K562 (cell line): ENCODE measurements at regions not wholly inside any gene's neighbourhood (a gene's known extent, or its start where the extent isn't known, plus 50 kb on each side); places are given as distances from the start of the nearest gene placed in this dataset.

Experiments
- ATAC-seq: fragments of 200-7000 bp; cut with Tn5 transposase; 3 replicates; pipeline ENCODE4 v1.9.1; 2020; ENCODE audit warnings: moderate library complexity
- BruUV-seq: library from RNA; stranded (reverse); fragments of 400-500 nt; replicated peaks from 2 replicates; lab custom pipeline; 2021; lab: Mats Ljungman, UMichigan
- CTCF ChIA-PET: fragments of 300-600 bp; formaldehyde crosslinking; extraction: SDS; loops from one replicate; lab custom pipeline; 2021; ENCODE audit warnings: low intra/inter-chr PET ratio; lab: Yijun Ruan, JAX
- POLR2A ChIA-PET: fragments of 300-600, 350-650 bp; sonication (Branson Sonifier 250); formaldehyde crosslinking; extraction: SDS; loops from one replicate; lab custom pipeline; 2021; ENCODE audit warnings: antibody characterized with exemption, inconsistent platforms; lab: Yijun Ruan, JAX
- DNase-seq, 4 experiments: peaks; one replicate each; pipeline versions ENCODE4 v3.0.0 to v3.0.0-alpha.2; 2011 to 2018; ENCODE audit warnings: low spot score in 3 of 4, mixed read lengths in 3 of 4; ENCODE audit errors: extremely low read depth in 1 of 4
- FAIRE-seq: peaks from 2 replicates; lab custom pipeline; 2011; peaks lifted over from hg19 to GRCh38; lab: Jason Lieb, UNC
- H2AFZ ChIP-seq: 2 replicates; pipeline ENCODE4 v1.6.0; 2011; ENCODE audit warnings: low read depth, low read length, control low read depth, inconsistent platforms
- H3K27ac ChIP-seq: fragments of 200-600 bp; 3 replicates; pipeline ENCODE4 v1.8.0; 2011; ENCODE audit warnings: low read depth, mild to moderate bottlenecking, control low read depth, inconsistent platforms, low read length, moderate library complexity, mixed read lengths; ENCODE audit errors: extremely low read depth
- H3K27me3 ChIP-seq, 2 experiments: fragments of 300-600 bp in 1 of 2; 2 replicates in 1 of 2; 3 replicates in 1 of 2; pipeline versions ENCODE4 v1.6.0 to v1.8.0; 2011; ENCODE audit warnings: inconsistent platforms in 2 of 2, low read length in 2 of 2, mild to moderate bottlenecking in 1 of 2, mixed read lengths in 1 of 2, moderate library complexity in 1 of 2; ENCODE audit not compliant: control insufficient read depth in 2 of 2, insufficient read depth in 2 of 2
- H3K36me3 ChIP-seq: fragments of 300-600 bp; 3 replicates; pipeline ENCODE4 v1.8.0; 2011; ENCODE audit warnings: mild to moderate bottlenecking, low read length, inconsistent platforms; ENCODE audit not compliant: control insufficient read depth, insufficient read depth
- H3K4me1 ChIP-seq, 2 experiments: fragments of 200-600 bp in 1 of 2; replicated peaks in 1 of 2; 2 replicates in 1 of 2; 3 replicates in 1 of 2; pipeline versions ENCODE4 v1.5.1 to v1.8.0; 2011; ENCODE audit warnings: inconsistent platforms in 2 of 2, low read length in 2 of 2, mild to moderate bottlenecking in 1 of 2, mixed read lengths in 1 of 2, moderate library complexity in 1 of 2; ENCODE audit not compliant: control insufficient read depth in 2 of 2, insufficient read depth in 2 of 2
- H3K4me2 ChIP-seq: 2 replicates; pipeline ENCODE4 v1.6.1; 2011; ENCODE audit warnings: low read length, control low read depth, inconsistent platforms, mixed read lengths; ENCODE audit not compliant: insufficient read depth
- H3K4me3 ChIP-seq: fragments of 200-600 bp; sonication (generic), shearing (Covaris generic); 2 replicates; pipeline ENCODE4 v1.5.1; 2016; ENCODE audit warnings: control low read depth, inconsistent platforms
- H3K79me2 ChIP-seq: fragments of 200-600 bp; 3 replicates; pipeline ENCODE4 v1.8.0; 2011; ENCODE audit warnings: low read length, inconsistent platforms; ENCODE audit not compliant: control insufficient read depth, insufficient read depth
- H3K9ac ChIP-seq, 2 experiments: 2 replicates each; pipeline versions ENCODE4 v1.6.0 to v1.6.1; 2011; ENCODE audit warnings: low read depth in 2 of 2, low read length in 2 of 2, control low read depth in 1 of 2, inconsistent platforms in 1 of 2, mild to moderate bottlenecking in 1 of 2, mixed read lengths in 1 of 2; ENCODE audit not compliant: insufficient read depth in 1 of 2
- H3K9me1 ChIP-seq: one replicate; pipeline ENCODE4 v1.6.0; 2011; ENCODE audit warnings: inconsistent platforms, mild to moderate bottlenecking, low read length, moderate library complexity; ENCODE audit not compliant: control insufficient read depth, insufficient read depth
- H3K9me3 ChIP-seq: replicated peaks from 2 replicates; pipeline ENCODE4 v1.5.1; 2011; ENCODE audit warnings: low read depth, low read length, inconsistent platforms; ENCODE audit not compliant: control insufficient read depth, insufficient read depth
- H4K20me1 ChIP-seq: replicated peaks from 2 replicates; pipeline ENCODE4 v1.6.1; 2011; ENCODE audit warnings: low read length, inconsistent platforms, mixed read lengths; ENCODE audit not compliant: control insufficient read depth, insufficient read depth
- CBFA2T2 ChIP-seq: fragments of 450-650 bp; conservative IDR thresholded peaks from 2 replicates; pipeline ENCODE4 v1.6.1; 2017; ENCODE audit warnings: mild to moderate bottlenecking
- GABPA ChIP-seq: fragments of 200-800 bp; sonication (Bioruptor generic); conservative IDR thresholded peaks from 2 replicates; pipeline ENCODE4 v1.6.1; 2016; ENCODE audit warnings: low read depth, missing genetic modification characterization, missing compliant biosample characterization
- KLF16 ChIP-seq: IDR thresholded peaks from 2 replicates; pipeline ENCODE4 v1.6.1; 2016; ENCODE audit warnings: antibody characterized with exemption
- KLF6 ChIP-seq: fragments of 250-450 bp; sonication (Bioruptor Pico); IDR thresholded peaks from 2 replicates; pipeline ENCODE4 v1.4.0; 2020; ENCODE audit warnings: mild to moderate bottlenecking, moderate library complexity, borderline replicate concordance
- NR2C1 ChIP-seq, 2 experiments: fragments of 450-650 bp; IDR thresholded peaks; 2 replicates each; pipeline ENCODE4 v1.6.1; 2017; ENCODE audit warnings: mild to moderate bottlenecking in 2 of 2, antibody characterized with exemption in 1 of 2, inconsistent platforms in 1 of 2, missing compliant biosample characterization in 1 of 2, missing genetic modification characterization in 1 of 2
- TEAD2 ChIP-seq: fragments of 450-650 bp; IDR thresholded peaks from 2 replicates; pipeline ENCODE4 v1.6.1; 2016; ENCODE audit warnings: missing genetic modification characterization, control low read depth, missing compliant biosample characterization
- ZKSCAN3 ChIP-seq: fragments of 250-450 bp; sonication (Bioruptor Pico); IDR thresholded peaks from 2 replicates; pipeline ENCODE4 v1.4.0; 2020
- ZNF124 ChIP-seq: sonication (generic); formaldehyde crosslinking; IDR thresholded peaks from 2 replicates; pipeline ENCODE4 v1.8.1; 2022; ENCODE audit warnings: missing genetic modification reagents
- ZNF445 ChIP-seq: fragments of 250-450 bp; sonication (Bioruptor Pico); IDR thresholded peaks from 2 replicates; pipeline ENCODE4 v1.4.0; 2020; ENCODE audit warnings: low read depth, mild to moderate bottlenecking, moderate library complexity
- WGBS: fragments of 100-300 bp; shearing (Covaris generic); methylation state at CpG from one replicate; pipeline ENCODE4 v1.1.6; 2016; ENCODE audit warnings: low coverage, mixed read lengths; ENCODE audit not compliant: insufficient coverage; ENCODE audit errors: missing lambda C conversion rate; 5-methylcytosine and 5-hydroxymethylcytosine counted together
- in situ Hi-C: fragments of 300-500 bp; cut with MboI; formaldehyde crosslinking; loops from 4 replicates; pipeline ENCODE4 v1.15.0; 2018; ENCODE audit warnings: inconsistent platforms, mixed read lengths
- intact Hi-C: fragments of 100-400 bp; cut with micrococcal nuclease; formaldehyde crosslinking; loops from 2 replicates; pipeline ENCODE4 v1.14.2; 2022
- TF ChIP-seq, protein P1 (sequence below): sonication (generic); formaldehyde crosslinking; IDR thresholded peaks from 2 replicates; pipeline ENCODE4 v1.8.0; 2022; ENCODE audit warnings: mild to moderate bottlenecking, missing genetic modification reagents

DNA sequence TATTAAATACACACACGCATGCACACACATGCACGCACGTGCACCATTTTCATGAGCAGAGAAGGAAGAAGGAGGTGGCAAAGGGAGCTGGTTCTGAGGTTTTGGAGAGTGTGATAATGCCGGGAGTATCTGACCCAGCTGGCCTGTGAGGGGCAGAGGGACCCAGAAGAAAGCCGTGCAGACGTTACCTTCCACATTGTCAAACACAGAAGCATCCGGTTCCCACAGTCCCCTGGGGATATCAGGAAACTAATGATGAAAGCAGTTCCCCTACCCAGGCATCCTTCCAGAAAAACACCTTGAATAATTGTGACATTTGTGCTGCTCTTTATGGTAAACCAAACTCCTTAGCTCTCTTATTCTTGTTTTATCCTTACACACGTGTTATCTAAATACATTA is 85.7 kb upstream of the FAM180A start:
- TF ChIP-seq GABPA (tag) (no peak), NR2C1 (IDR thresholded peaks at IDR 0.05) (no peak), NR2C1 (tag; IDR thresholded peaks at IDR 0.05) (no peak), ZNF445 (CRISPR knock-in tag) (no peak), ZKSCAN3 (CRISPR knock-in tag) (no peak), ZNF124 (CRISPR knock-in tag) (no peak), KLF16 (no peak), KLF6 (CRISPR knock-in tag) (no peak), CBFA2T2 (no peak), TEAD2 (tag) (no peak)
- TF ChIP-seq, protein P1, sequence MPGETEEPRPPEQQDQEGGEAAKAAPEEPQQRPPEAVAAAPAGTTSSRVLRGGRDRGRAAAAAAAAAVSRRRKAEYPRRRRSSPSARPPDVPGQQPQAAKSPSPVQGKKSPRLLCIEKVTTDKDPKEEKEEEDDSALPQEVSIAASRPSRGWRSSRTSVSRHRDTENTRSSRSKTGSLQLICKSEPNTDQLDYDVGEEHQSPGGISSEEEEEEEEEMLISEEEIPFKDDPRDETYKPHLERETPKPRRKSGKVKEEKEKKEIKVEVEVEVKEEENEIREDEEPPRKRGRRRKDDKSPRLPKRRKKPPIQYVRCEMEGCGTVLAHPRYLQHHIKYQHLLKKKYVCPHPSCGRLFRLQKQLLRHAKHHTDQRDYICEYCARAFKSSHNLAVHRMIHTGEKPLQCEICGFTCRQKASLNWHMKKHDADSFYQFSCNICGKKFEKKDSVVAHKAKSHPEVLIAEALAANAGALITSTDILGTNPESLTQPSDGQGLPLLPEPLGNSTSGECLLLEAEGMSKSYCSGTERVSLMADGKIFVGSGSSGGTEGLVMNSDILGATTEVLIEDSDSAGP (CRISPR knock-in tag) = no peak
- CTCF ChIA-PET = no interaction called here
- H3K27ac ChIP-seq = no peak overlapping the region
- H3K9ac ChIP-seq = no peak overlapping the region
- in situ Hi-C loops = no loop called here
- 3% methylated on average over 8 of the region's 8 CpGs for WGBS
- H3K27me3 ChIP-seq = peaks cover 39 to 41% of the 10 kb centered on the region in 2 experiments
- no peaks in the 10 kb centered on the region for H4K20me1 ChIP-seq
- ATAC-seq (peak; percentile 12; the same call in 1 of the 3 replicates), FAIRE-seq (no peak), DNase-seq (no peak)
- H2AFZ ChIP-seq = no peak overlapping the region
- no peaks in the 10 kb centered on the region for H3K79me2 ChIP-seq
- no TSS peak for BruUV-seq
- intact Hi-C loops = no loop called here
- no peaks in the 10 kb centered on the region for H3K4me1 ChIP-seq
- H3K36me3 ChIP-seq = no peaks in the 10 kb centered on the region
- H3K4me3 ChIP-seq = no peak overlapping the region
- no peaks in the 10 kb centered on the region for H3K9me1 ChIP-seq
- POLR2A ChIA-PET = interaction anchor here (0.7 to 1.0 kb wide), 2 partner anchors 35 to 152 kb away, joined by 3 read pairs; no protein-coding TSS in a partner anchor
- no peaks in the 10 kb centered on the region for H3K9me3 ChIP-seq
- no peak overlapping the region for H3K4me2 ChIP-seq
